ENCODE measurements at regions not wholly inside any gene's neighbourhood (a gene's known extent, or its start where the extent isn't known, plus 50 kb on each side); places are given as distances from the start of the nearest gene placed in this dataset.

DNA sequence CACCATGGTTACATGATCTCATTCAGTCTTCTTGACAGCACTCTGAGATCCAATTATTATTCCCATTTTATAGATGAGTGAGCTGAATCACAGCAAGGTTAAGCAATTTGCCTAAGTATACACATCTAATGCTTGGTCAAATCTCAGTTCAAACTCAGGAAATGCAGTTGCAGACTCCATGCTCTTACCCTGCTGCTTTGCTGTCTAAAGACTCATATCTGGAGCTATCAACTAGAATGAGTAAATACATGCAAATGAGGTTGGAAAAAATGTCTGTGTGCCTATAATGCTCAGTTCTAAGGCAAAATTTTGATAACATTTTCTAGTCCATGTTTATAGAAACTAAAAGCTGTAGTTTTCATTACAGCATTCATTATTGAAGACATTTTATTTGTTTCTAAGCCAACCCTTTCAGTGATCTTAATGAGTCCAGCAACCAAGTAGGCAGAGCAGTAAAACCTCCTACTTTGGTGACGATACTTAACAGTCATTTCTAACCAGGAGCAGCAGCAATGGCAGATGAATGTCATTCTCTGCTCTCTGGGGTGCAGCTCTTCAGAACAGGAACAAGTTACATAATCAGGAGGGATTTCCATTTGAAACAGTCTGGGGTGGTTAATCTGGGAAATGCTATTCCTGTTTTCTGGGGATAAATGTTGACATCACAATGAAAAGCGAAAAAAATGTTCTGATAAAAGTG is 396.8 kb upstream of the UBE2E3 start:
- Histone ChIP-seq H3K27ac (no peak overlapping the region), H3K4me3 (no peak overlapping the region), H3K4me1 (no peaks in the 10 kb centered on the region), H3K9me3 (no peaks in the 10 kb centered on the region), H3K36me3 (replicated peaks in 1 of 2; ENCODE audit: insufficient read depth in 1 of 2, low read depth in 2 of 2) (no peaks in the 10 kb centered on the region), H3K27me3 (no peaks in the 10 kb centered on the region)
- TF ChIP-seq POLR2A (IDR thresholded peaks at IDR 0.05), result no peak
- TF ChIP-seq, protein P1, sequence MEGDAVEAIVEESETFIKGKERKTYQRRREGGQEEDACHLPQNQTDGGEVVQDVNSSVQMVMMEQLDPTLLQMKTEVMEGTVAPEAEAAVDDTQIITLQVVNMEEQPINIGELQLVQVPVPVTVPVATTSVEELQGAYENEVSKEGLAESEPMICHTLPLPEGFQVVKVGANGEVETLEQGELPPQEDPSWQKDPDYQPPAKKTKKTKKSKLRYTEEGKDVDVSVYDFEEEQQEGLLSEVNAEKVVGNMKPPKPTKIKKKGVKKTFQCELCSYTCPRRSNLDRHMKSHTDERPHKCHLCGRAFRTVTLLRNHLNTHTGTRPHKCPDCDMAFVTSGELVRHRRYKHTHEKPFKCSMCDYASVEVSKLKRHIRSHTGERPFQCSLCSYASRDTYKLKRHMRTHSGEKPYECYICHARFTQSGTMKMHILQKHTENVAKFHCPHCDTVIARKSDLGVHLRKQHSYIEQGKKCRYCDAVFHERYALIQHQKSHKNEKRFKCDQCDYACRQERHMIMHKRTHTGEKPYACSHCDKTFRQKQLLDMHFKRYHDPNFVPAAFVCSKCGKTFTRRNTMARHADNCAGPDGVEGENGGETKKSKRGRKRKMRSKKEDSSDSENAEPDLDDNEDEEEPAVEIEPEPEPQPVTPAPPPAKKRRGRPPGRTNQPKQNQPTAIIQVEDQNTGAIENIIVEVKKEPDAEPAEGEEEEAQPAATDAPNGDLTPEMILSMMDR (IDR thresholded peaks at IDR 0.05), result no peak
- DNase-seq, result no peak
- ATAC-seq, result no peak
- intact Hi-C loops (cut with DNase I), result no loop called here
- 63 to 73% methylated on average over 2 of the region's 2 CpGs for WGBS, 2 donors

GRCh38 chr2:180579388-180579787 is 401.0 kb upstream of the UBE2E3 start:
- Histone ChIP-seq H3K9me3 (no peaks in the 10 kb centered on the region), H3K27ac (no peak overlapping the region), H3K4me1 (no peaks in the 10 kb centered on the region), H3K4me3 (no peak overlapping the region), H3K36me3 (replicated peaks in 1 of 2; ENCODE audit: insufficient read depth in 1 of 2, low read depth in 2 of 2) (no peaks in the 10 kb centered on the region), H3K27me3 (no peaks in the 10 kb centered on the region)
- intact Hi-C loops (cut with DNase I), result no loop called here
- ATAC-seq, result no peak
- TF ChIP-seq POLR2A (IDR thresholded peaks at IDR 0.05), result no peak
- TF ChIP-seq, protein P1 (IDR thresholded peaks at IDR 0.05), result no peak
- WGBS, 2 donors, result 51 to 65% methylated on average over 2 of the region's 2 CpGs
- no peak for DNase-seq

GRCh38 chr2:180578441-180578840 is 402.0 kb upstream of the UBE2E3 start:
- TF ChIP-seq, protein P1 (IDR thresholded peaks at IDR 0.05), result no peak
- no peak for TF ChIP-seq POLR2A (IDR thresholded peaks at IDR 0.05)
- Histone ChIP-seq H3K27me3 (no peaks in the 10 kb centered on the region), H3K9me3 (no peaks in the 10 kb centered on the region), H3K4me3 (no peak overlapping the region), H3K36me3 (replicated peaks in 1 of 2; ENCODE audit: insufficient read depth in 1 of 2, low read depth in 2 of 2) (no peaks in the 10 kb centered on the region), H3K4me1 (no peaks in the 10 kb centered on the region), H3K27ac (no peak overlapping the region)
- ATAC-seq, result no peak
- intact Hi-C loops (cut with DNase I), result no loop called here
- WGBS, 2 donors, result 70 to 86% methylated on average over 1 of the region's 1 CpG
- no peak for DNase-seq

DNA sequence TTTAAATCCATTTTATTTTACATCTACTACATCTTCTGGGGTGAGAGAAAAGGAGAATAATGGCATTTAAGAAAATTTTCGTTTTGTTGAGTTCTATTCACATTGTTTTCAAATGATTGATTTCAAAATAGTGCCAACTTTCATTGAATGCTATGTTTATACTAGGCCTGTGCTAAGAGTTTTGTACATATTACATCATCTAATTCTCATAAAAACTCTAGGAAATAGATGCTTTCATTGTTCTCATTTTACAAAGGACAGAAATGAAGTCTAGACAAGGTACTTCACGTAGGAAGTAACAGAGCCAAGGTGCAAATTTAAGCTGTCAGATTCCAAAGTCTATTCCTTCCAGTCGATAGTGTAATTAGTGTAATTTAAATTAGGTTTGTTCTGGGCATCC is 402.8 kb upstream of the UBE2E3 start:
- Histone ChIP-seq H3K4me3 (no peak overlapping the region), H3K9me3 (no peaks in the 10 kb centered on the region), H3K36me3 (replicated peaks in 1 of 2; ENCODE audit: insufficient read depth in 1 of 2, low read depth in 2 of 2) (no peaks in the 10 kb centered on the region), H3K4me1 (no peaks in the 10 kb centered on the region), H3K27ac (no peak overlapping the region), H3K27me3 (no peaks in the 10 kb centered on the region)
- TF ChIP-seq, protein P1 (IDR thresholded peaks at IDR 0.05), result no peak
- no peak for TF ChIP-seq POLR2A (IDR thresholded peaks at IDR 0.05)
- 31 to 38% methylated on average over 3 of the region's 3 CpGs for WGBS, 2 donors
- intact Hi-C loops (cut with DNase I), result no loop called here
- no peak for ATAC-seq
- no peak for DNase-seq

DNA sequence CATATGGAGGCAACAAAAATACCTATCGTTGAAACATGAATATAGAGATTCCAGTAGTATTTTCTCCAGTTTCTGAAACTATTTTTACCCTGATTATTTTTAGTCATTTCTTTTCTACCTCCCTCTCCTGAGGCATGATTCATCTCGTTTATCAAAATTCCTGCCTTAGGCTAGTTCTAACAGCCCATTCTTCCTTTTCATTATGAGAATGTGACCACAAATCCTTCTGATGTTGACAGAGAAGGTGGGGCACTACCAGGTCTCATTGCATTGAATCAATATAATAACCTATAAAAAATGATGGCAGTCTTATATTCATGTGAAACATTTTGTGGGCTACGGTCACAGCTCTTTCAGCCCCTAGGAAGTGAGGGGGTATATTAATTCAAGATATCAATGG is 406.5 kb upstream of the UBE2E3 start:
- DNase-seq, result no peak
- H3K36me3 ChIP-seq (replicated peaks in 1 of 2; ENCODE audit: insufficient read depth in 1 of 2, low read depth in 2 of 2), result no peaks in the 10 kb centered on the region
- no peak overlapping the region for H3K27ac ChIP-seq
- intact Hi-C loops (cut with DNase I), result no loop called here
- 47 to 52% methylated on average over 3 of the region's 3 CpGs for WGBS, 2 donors
- no peaks in the 10 kb centered on the region for H3K9me3 ChIP-seq
- TF ChIP-seq POLR2A (IDR thresholded peaks at IDR 0.05), result no peak
- TF ChIP-seq, protein P1 (IDR thresholded peaks at IDR 0.05), result no peak
- ATAC-seq, result no peak
- H3K4me1 ChIP-seq, result no peaks in the 10 kb centered on the region
- no peaks in the 10 kb centered on the region for H3K27me3 ChIP-seq
- H3K4me3 ChIP-seq, result no peak overlapping the region
